Activated CD4-positive, alpha-beta T cell treated with anti-CD3 and anti-CD28 coated beads, Interleukin-2, amount 50 U/mL, for 16 hours (primary cell): ENCODE measurements at regions not wholly inside any gene's neighbourhood (a gene's known extent, or its start where the extent isn't known, plus 50 kb on each side); places are given as distances from the start of the nearest gene placed in this dataset.
A peak's percentile ranks its signal among the peaks of the same experiment; 100 is the strongest.

Source experiments
- DNase-seq: peaks from one replicate; pipeline ENCODE4 v3.0.0-alpha.2; 2020

DNA sequence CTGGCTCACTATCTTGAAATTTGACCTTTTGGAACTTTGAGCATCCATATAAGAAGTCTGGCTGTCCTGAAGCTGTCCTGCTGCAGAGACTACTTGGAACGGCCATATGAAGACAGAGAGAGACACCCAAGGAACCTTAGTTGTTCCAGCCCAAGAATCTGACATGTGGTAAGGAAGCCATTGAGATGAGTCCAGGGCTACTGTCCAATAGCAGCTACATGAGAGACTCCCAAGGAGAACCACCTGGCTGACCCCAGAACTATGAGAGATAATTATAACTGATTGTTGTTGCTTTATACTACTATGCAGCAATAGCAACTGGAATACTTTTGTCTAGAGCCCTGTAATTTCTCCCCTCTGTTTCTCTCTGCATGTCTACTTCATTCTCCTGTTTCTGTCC, 234.3 kb upstream of the TANK start:
- DNase-seq = no peak

- no peak for DNase-seq
Measured at GRCh38 chr2:160927324-160927723, 232.9 kb upstream of the TANK start.

DNA sequence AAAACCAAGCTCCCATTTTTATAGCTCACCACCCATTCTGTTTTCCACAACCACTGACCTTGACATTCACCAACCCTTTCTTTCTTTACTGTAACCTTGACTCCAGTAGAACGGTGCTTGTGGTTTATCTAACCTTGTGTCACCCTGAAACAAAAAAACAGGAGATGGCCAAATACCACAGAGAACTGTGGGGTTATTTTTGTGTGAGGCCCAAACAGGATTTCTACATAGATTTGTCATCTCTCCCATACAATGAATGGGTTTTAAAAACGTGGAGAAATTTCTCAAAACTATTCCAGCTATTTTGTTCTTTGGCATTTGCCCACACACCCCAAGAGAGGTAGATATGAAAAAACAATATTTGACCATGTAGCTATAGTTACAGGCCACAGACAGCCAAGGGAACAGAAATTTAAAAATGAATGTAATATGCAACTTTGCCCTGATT, 231.3 kb upstream of the TANK start:
- no peak for DNase-seq

DNA sequence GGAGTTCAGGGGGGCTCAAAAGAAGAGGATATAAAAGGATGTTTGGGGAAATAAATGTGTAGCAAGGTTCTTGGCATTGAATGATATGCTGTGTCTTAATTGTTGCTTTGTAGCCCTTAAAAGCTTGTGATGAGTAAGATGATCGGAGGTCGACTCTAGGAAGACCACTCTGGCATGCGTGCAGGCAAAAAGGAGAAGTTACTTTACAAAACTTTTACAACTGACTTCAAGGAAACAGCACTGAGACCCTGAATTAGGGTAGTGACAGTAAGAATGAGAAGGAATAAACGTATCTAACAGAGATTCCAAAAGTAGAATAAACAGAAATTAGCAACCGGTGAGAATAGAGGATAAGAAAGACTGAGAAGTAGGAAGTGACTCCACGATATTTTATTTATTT, 228.7 kb upstream of the TANK start:
- DNase-seq = no peak

GRCh38 chr2:160932960-160933359, 227.3 kb upstream of the TANK start:
- DNase-seq = no peak

DNA sequence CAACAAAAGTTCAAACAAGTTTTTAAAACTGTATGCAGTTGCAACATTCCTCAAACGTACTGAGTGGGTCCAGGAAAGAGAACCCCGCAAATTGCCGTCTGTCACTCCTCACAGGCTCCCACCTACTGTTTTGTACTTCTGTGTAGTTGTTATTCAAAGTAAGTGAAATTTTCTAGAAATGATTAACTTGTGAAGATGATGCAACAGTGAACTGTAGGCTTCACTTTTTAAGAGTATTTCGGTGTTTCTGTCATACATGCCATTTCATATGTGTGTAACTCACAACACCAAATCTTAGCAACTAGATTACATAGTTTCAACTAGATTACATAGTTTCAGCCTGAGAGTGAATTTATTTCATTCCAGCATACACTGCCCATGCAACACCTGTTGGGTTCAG, 226.0 kb upstream of the TANK start:
- DNase-seq = no peak

- no peak for DNase-seq
Measured at GRCh38 chr2:160934991-160935390, 225.2 kb upstream of the TANK start.

- DNase-seq = no peak
Measured at GRCh38 chr2:160936044-160936806, 224.0 kb upstream of the TANK start.

DNA sequence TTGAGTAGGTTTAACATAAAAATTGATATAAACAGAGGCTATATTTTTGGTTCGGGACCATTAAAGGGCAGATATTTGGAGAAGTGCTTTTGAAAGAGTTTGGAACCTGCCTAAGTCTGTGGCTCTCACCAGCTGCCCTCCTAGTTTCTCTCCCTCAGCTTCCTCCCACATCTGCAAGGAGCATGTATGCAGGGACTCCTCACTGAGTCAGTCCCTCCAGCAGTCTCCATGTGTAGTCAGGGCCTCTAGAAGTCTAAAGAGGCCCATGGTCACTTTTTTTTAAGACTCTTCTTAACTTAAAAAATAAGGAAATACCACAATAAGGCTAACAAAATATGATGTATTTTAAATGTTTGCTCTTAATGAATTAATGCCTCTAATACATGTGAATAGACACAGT, 220.0 kb upstream of the TANK start:
- DNase-seq = no peak

DNA sequence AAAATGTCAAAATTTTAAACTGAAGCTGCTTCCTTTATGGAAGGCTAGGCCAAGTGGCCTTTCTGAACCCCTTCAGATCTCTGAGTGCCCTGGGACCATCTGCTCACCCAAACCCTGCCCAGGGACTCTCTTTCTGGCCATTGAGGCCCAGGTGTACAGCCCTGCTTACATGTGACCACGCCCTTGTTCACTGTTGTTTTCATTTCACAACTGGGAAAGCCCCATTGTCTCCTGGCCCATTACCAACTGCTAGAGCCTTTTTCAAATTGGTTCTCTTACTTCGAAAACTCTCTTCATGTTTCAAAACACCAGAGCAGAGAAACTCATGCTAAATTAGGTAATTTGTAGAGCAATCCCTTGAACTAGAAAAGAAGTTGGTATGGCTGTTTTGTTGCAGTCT, 219.5 kb upstream of the TANK start:
- DNase-seq = peak; percentile 7

DNA sequence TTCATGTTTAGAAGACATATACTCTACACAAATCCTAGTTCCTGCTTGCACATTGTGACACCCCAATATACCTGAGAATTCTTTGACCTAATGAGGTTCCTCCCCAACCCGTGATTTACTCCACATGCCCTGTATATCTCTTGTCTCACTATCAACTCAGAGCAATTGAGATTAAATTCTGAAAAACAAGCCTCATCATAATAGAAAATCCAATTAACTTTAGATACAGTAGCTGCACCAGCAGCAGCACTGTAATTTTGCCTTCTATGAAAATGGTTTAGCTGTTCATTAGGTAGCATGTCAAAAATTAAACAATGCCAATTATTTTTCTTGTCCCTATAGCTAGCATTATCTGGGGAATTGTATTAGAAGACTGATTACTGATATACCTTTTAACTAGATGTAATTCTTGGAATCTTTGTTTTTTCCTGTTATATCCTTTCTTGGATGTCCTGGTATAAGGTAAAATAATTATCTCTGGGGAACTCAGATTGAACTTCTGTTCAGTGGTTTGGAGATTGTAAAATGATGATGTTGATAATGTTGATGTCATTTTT, 218.9 kb upstream of the TANK start:
- DNase-seq = no peak

DNA sequence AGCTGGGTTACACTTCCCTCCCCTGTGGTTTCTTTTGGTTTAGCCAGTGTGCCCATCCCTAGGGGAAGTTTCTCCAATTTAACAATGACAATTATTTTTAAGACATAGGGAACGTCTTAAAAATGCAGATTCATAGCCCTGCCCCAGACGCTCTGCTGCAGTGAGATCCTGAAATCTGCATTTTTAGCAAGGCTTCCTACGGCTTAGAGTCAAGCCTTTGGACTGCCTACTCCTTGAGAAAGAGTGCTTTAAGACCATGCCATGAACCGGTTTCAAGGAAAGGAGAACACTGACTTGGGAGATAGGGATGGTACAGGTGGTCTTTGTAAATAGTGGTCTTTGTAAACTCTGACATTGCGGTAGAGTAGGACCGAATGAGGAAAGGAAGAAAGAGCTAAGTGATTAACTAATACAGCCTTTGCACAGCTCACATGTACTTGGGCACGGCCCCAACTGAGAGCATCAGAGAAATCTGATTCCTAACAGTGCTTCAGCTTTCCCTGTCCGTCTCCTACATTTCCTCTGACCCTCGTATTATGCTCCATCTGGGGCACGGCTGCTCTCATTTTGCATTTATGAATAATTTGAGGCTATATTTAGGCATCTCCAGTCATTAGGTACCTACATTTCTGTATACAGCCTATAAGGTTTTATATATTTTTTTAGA, 217.6 kb upstream of the TANK start:
- DNase-seq = no peak

- no peak for DNase-seq
Measured at GRCh38 chr2:160943414-160943813, 216.8 kb upstream of the TANK start.

DNA sequence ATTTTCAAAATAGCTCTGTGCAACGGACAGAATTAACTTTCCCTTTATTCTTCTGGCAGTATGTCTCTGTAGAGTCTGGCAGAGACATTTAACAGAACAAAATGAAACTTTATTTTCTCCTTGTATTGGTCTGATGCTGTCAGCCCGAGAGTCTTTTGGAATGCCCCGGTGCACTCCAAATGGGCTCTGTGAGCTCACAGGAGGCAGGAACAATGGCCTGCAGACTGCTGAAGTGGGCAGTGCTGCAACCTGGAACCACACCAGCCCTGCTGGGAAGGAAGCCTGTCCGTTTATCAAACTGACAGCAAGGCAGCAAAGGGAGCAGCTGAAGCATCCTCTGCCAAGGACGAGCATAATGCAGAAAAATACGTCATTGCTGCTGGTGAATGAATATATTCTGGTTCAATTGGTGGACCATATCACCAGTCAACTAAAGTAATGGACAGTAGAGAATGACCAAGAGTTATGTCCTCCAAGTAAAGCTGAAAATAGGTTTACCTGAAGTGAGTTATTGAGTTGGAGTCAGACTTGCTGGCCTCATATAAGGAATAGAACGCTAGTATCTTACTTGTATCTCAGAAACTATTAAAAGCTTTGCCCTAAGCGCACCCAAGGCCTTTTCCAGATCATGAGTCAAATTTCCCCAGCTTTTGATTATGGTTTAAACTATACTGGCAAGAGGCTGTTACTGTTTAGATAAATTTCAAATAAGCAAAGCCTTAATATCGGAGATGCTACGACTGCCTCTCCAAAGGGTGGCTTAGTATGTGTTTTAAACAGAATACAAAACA, 207.6 kb upstream of the TANK start:
- no peak for DNase-seq

- DNase-seq = no peak
Measured at GRCh38 chr2:160955578-160955977, 204.7 kb upstream of the TANK start.

- no peak for DNase-seq
Measured at GRCh38 chr2:160956243-160956802, 203.9 kb upstream of the TANK start.

DNA sequence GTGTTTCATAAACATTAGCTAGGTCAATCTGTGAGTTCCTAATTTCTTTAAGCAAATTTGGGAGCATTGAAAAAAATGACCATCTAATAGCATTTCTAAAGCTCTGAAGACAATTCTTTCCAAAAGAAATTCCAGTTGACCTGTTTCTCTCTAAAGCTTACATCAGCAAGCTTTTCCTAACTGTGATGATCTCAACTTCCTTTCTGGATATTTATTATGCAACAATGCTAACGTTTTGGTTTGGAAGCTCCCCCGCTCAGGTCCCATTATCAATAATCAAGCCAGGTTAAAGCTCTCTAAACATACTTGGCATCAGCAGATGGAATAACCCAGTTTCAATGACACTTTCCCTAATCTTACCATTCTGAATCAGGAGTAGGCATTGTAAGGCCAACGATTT, 196.3 kb upstream of the TANK start:
- no peak for DNase-seq

- no peak for DNase-seq
Measured at GRCh38 chr2:160967523-160967922, 192.7 kb upstream of the TANK start.

- no peak for DNase-seq
Measured at GRCh38 chr2:160968183-160968582, 192.0 kb upstream of the TANK start.

DNA sequence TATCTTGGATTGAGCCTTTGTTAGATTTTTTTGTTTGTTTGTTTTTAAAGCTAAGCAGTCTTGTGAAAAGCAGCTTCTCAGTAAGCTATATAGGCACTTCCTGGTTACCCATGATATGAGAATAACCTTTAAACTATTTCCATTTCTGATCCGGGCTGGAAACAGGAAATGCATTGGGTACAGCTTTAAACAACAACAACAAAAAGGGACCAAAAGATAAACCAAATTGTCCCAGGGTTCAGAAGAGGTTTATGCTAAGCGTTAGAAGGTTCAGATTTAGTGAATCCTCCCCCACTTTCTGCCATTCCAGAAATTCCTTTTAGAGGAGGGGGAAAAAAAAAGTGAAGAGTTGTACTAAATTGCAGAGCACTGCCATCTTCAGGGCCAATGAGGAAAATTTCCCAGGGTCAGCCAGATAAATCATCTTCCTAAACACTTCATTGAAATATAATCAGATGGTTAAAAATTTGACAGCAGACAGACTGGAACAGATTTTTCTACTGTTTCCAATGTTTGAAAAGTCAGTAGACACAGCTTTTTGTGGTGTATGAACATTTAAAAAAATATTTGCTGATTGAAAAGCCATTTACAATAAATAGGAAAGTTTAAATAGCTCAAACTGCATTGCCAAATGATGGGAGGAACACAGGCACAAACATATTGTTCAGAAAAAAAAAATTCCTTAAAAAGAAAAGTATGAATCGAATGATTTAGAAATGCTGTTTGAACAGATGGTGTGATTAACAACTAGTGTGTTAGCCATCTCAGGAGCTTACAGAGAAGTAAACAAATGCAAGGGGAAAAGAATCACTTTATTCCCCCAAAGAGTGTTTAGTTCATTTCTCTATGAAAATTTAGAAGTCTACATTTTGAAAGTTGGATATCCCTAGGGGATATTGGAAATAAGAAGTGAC, 189.9 kb upstream of the TANK start:
- peak; percentile 12 for DNase-seq

GRCh38 chr2:160973991-160974390, 186.2 kb upstream of the TANK start:
- no peak for DNase-seq

GRCh38 chr2:160974803-160975202, 185.4 kb upstream of the TANK start:
- no peak for DNase-seq
